GM18507 (cell line): ENCODE measurements at regions not wholly inside any gene's neighbourhood (a gene's known extent, or its start where the extent isn't known, plus 50 kb on each side); places are given as distances from the start of the nearest gene placed in this dataset.

Experiments used
- DNase-seq: peaks from one replicate; pipeline ENCODE4 v3.0.0; 2011; ENCODE audit warnings: low read depth; ENCODE audit not compliant: insufficient read length; ENCODE audit errors: extremely low spot score
- FAIRE-seq: peaks from 2 replicates; lab custom pipeline; 2011; peaks lifted over from hg19 to GRCh38; lab: Jason Lieb, UNC

GRCh38 chr7:116439005-116439404, 60.5 kb upstream of the CAV2 start:
- DNase-seq (no peak), FAIRE-seq (no peak)

GRCh38 chr7:116439841-116440549, 59.5 kb upstream of the CAV2 start:
- no peak for FAIRE-seq
- DNase-seq: no peak

- no peak for DNase-seq
- FAIRE-seq: no peak
These were observed 58.0 kb upstream of the CAV2 start for GRCh38 chr7:116441534-116441933.

GRCh38 chr7:116443101-116443523, 56.4 kb upstream of the CAV2 start:
- DNase-seq (no peak), FAIRE-seq (no peak)

- no peak for FAIRE-seq
- DNase-seq: no peak
These were observed 55.9 kb upstream of the CAV2 start for GRCh38 chr7:116443646-116444045.

GRCh38 chr7:116445447-116446211, 53.9 kb upstream of the CAV2 start:
- DNase-seq (no peak), FAIRE-seq (no peak)

GRCh38 chr7:116446212-116446855, 53.2 kb upstream of the CAV2 start:
- FAIRE-seq (no peak), DNase-seq (no peak)

GRCh38 chr7:116447436-116447835, 52.1 kb upstream of the CAV2 start:
- FAIRE-seq (no peak), DNase-seq (no peak)

GRCh38 chr7:116447966-116448839, 51.3 kb upstream of the CAV2 start:
- FAIRE-seq (no peak), DNase-seq (no peak)

- no peak for FAIRE-seq
- no peak for DNase-seq
These were observed 50.1 kb upstream of the CAV2 start for GRCh38 chr7:116449441-116449840.
